Head of caudate nucleus (tissue), 42 donors: ENCODE measurements at regions not wholly inside any gene's neighbourhood (a gene's known extent, or its start where the extent isn't known, plus 50 kb on each side); places are given as distances from the start of the nearest gene placed in this dataset.

ENCODE experiments used
- DNase-seq, 42 donors: peaks; one replicate each; pipeline versions ENCODE4 v3.0.0 to v3.0.0-alpha.2; 2020 to 2021; ENCODE audit warnings: mixed read lengths in 7 of 42
- intact Hi-C: fragments of 100-400 bp; cut with DNase I; formaldehyde crosslinking; loops from one replicate; pipeline ENCODE4 v1.15.0; 2022

DNA sequence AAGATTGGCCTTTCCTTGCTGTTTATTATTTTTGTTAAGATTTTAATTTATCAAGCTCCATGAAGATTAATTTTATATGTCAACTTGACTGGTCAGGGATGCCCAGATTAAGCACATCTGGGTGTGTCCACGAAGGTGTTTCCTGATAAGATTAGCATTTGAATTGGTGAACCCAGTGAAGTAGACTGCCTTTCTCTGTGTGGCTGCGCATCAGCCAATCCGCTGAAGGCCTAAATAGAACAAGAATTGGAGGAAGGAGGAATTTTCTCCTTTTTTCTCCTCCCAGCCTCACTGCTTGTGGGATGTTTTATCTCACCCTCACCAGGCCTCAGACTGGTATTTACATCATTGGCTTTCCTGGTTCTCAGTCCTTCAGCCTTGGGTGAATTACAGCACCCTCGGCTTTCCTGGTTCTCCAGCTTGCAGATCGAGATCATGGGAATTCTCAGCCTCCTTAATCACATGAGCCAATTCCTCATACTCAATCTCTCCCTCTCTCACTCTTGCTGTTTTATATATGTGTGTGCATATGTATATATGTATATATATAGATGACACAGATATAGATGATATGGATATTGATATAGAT, 135.4 kb upstream of the SPEF2 start:
- no peak for DNase-seq
- intact Hi-C loops, result no loop called here

DNA sequence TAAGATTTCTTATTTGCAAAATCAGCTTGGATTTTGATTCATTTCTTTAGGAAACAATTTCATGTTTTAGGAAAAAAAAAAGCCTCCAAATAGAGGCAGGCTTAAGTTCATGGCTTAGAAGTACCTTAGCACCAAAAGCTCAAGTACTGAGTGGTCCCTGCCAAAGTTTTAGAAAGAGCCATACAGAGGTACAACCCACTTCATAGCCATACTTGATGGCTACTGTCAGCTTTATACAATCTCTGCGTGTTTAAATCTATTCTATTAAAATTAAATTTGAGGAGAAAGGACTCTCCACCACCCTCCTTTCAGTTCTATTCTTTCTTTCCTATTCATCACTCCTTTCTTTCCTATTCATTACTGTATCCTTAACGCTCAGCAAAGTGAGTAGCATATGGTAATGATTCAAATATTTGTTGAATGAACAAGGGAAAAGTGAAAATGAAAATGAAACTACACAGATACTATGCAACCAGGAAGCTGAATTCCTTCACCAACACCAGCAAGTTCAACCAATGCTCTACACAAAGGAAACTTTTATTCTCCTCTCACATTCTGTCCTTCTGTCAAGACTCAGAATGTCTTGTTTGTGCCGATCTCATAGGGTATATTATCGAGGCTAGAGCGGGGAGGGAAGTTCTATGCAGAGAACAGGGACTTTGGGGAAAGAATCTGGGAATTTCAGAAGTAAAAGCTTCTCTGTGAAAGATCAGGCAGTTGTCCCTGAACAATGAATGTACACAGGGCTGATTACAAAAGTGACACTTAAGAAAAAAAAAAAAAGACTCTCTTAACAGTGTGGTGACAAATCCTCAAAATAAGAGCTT, 138.6 kb upstream of the SPEF2 start:
- DNase-seq, result no peak
- intact Hi-C loops, result no loop called here

- intact Hi-C loops, result no loop called here
- no peak for DNase-seq
Observed at GRCh38 chr5:35477911-35478310, 139.8 kb upstream of the SPEF2 start.

- DNase-seq, result no peak
- intact Hi-C loops, result no loop called here
Observed at GRCh38 chr5:35477321-35477720, 140.3 kb upstream of the SPEF2 start.

DNA sequence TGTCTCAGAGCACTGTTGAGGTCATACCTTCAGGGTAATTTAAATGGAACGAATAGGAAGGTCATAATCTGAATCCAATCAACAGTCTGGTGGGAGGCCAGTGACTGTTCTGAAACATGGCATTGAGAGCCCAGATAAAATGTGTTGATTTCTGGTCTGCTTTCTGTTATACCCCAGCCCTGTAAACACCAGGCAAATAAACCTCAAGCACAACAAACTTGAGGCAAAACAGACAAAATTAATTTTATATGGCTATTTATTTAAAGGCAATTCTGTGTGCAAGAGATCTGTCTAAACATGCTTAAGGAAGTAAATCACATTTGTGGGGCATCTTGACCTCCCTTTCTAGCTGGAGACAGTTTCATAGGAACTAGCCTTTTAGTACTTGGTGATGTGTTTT, 140.9 kb upstream of the SPEF2 start:
- DNase-seq, result no peak
- intact Hi-C loops, result no loop called here

DNA sequence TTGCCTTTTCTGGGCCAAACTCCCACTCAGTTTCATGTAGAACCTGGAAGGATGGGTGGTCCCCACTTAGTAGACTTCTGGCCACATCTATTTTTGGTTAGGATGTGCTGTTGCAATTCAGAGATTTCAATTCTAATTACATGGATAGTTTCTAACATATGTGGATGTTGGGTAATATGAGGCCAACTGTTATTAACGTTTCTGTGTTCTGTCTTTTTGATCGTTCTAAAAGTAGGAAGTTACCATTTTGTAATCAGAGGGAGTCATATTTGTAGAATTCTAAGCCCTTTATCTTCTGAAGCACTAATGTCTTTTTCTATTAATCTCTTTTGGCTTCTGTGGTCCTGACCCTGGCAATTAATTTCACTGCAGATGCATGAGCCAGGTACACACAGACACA, 141.6 kb upstream of the SPEF2 start:
- DNase-seq, result no peak
- intact Hi-C loops, result no loop called here

DNA sequence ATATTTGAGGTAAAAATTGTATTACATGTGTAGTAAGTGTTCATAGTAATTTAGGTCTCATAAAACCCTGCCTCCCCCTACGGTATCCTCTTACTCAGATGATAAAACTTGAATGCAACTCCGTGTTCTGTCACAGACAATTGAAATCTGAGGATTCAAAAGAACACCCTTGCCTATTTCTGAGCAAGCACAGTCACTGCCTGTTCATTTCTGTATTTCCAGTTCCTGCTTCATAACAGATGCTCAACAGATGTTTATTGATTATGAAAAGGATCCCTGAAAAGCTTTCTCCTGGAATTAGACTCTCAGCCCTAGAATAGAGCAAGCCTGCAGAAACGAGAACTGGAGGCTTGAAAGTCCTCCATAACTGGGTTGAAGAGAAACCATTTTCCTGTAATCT, 144.1 kb upstream of the SPEF2 start:
- intact Hi-C loops, result no loop called here
- no peak for DNase-seq

GRCh38 chr5:35470866-35471265, 146.8 kb upstream of the SPEF2 start:
- intact Hi-C loops, result no loop called here
- DNase-seq, result no peak

- intact Hi-C loops, result no loop called here
- no peak for DNase-seq
Observed at GRCh38 chr5:35468811-35469210, 148.9 kb upstream of the SPEF2 start.

GRCh38 chr5:35466746-35467145, 150.9 kb upstream of the SPEF2 start:
- no peak for DNase-seq
- intact Hi-C loops, result no loop called here

GRCh38 chr5:35464757-35465156, 152.9 kb upstream of the SPEF2 start:
- no peak for DNase-seq
- intact Hi-C loops, result no loop called here

- no peak for DNase-seq
- intact Hi-C loops, result no loop called here
Observed at GRCh38 chr5:35461530-35461929, 156.1 kb upstream of the SPEF2 start.

DNA sequence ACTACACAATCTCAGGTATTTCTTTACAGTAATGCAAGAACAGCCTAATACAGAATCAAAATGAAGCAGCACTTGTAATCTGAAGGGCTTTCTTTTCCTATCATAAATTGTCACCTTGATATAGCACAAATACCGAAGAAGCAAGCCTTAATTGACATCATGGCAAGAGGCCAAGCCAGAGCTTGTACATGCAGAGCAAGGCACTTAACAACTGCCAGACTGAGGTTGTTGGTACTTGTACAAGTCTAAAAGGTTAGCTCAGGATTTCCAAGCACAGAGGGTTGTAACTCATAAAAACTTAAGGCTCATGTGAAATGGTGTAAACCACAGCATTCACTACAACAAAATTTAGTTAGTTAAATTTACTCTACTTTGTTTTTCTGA, 158.8 kb upstream of the SPEF2 start:
- DNase-seq, result peak in 24 of 42 donors; percentile 7 to 78 (median 32)
- intact Hi-C loops, result no loop called here

DNA sequence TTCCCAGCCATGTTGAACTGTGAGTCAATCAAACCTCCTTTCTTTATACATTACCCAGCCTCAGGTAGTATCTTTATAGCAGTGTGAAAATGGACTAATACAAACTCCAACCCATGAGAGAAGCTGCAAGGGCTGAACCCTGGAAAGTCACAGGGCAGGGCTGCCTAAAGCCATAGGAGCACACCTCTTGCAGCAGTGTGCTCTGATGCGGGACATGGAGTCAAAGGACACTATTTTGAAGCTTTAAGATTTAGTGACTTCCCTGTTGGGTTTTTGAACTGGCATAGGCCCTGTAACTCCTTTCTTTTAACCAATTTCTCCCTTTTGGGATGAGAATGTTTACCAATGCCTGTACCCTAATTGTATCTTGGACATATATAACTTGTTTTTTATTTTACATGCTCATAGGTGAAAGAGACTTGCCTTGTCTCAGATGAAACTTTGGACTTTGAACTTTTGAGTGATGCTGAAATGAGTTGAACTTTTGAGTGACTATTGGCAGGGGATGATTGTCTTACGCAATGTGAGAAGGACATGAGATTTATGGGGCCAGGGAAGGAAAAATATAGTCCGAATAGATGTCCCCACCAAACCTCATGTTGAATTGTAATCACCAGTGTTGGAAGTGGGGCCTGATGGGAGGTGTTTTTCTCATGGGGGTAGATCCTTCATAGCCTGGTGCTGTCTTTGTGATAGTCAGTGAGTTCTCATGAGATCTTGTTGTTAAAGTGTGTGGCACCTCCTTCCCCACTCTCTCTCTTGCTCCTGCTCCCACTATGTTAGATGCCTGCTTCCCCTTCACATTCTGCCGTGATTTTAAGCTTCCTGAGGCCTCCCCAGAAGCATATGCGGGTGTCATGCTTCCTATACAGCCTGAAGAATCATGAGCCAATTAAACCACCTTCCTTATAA, 159.5 kb upstream of the SPEF2 start:
- intact Hi-C loops, result no loop called here
- DNase-seq, result no peak

DNA sequence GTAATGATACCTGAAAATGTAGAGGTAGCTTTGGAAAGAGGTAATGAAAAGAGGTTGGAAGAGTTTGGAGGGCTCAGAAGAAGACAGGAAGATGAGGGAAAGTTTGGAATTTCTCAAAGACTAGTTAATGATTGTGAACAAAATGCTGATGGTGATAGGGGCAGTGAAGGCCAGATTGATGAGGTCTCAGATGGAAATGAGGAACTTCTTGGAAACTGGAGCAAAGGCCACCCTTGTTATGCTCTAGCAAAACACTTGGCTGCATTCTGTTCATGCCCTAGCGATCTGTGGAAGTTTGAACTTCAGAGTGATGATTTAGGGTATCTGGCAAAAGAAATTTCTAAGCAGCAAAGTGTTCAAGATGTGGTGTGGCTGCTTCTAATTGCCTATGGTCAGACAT, 161.2 kb upstream of the SPEF2 start:
- DNase-seq, result no peak
- intact Hi-C loops, result no loop called here

- intact Hi-C loops, result no loop called here
- no peak for DNase-seq
Observed at GRCh38 chr5:35454011-35454525, 163.6 kb upstream of the SPEF2 start.

DNA sequence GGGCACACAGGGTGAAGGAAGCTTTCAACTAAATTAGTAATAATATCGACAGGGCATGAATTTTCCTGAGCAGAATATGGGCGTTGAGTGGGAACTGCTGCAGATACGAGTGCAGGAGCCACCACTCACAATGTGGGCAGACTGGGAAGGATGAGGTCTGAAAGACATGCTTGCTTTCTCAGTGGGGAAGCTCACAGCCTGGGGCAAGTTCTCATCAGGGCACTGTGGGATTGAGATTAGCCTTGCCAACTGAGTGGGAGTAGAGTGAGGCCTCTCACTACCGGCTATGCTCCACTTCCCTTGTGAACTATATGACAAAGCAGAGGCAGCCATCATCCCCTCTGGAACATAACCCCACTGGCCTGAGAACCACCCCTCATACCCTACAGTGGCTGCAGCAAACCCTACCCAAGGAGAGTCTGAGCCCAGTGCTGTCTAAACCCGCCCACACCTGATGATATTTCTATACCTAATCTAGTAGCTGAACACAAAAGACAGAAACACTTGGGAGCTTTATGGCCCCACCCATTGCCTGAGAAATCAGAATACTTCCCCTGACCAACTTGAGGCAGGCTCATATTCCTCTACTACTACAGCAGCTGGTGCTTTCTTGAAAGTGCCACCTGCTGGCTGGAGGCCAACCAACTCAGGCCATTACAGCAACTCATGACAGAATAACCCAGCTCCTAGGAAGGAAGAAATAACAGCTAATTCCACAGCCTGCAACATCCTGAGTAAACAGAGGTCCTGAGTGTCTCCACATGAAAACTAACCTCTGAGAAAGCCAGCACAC, 173.7 kb upstream of the SPEF2 start:
- DNase-seq, result no peak
- intact Hi-C loops, result no loop called here

- no peak for DNase-seq
- intact Hi-C loops, result no loop called here
Observed at GRCh38 chr5:35442885-35443639, 174.6 kb upstream of the SPEF2 start.
